DMS53 (cell line): ENCODE measurements at regions not wholly inside any gene's neighbourhood (a gene's known extent, or its start where the extent isn't known, plus 50 kb on each side); places are given as distances from the start of the nearest gene placed in this dataset.
"Not testable (repeated sequence)": the region's sequence is repeated elsewhere in the genome, so short reads cannot be mapped to it uniquely, and the experiment has no call there.

Experiments
- DNase-seq: peaks from one replicate; lab custom pipeline; 2025; lab: John Stamatoyannopoulos, UW

GRCh38 chr2:222760301-222760897 is 88.9 kb downstream of the MOGAT1 start:
- no peak for DNase-seq

GRCh38 chr2:222761888-222762287 is 90.4 kb downstream of the MOGAT1 start:
- no peak for DNase-seq

- no peak for DNase-seq
Measured at GRCh38 chr2:222762342-222762741, 90.9 kb downstream of the MOGAT1 start.

GRCh38 chr2:222765883-222766282 is 94.4 kb downstream of the MOGAT1 start:
- not testable (repeated sequence) for DNase-seq

GRCh38 chr2:222768019-222768418 is 92.8 kb upstream of the ACSL3 start:
- not testable (repeated sequence) for DNase-seq

GRCh38 chr2:222769446-222769845 is 91.4 kb upstream of the ACSL3 start:
- DNase-seq: no peak

GRCh38 chr2:222769941-222770340 is 90.9 kb upstream of the ACSL3 start:
- no peak for DNase-seq

- DNase-seq: no peak
Measured at GRCh38 chr2:222771832-222772231, 89.0 kb upstream of the ACSL3 start.

- peak; percentile 72 for DNase-seq
Measured at GRCh38 chr2:222774941-222775340, 85.9 kb upstream of the ACSL3 start.

- DNase-seq: peak; percentile 2
Measured at GRCh38 chr2:222776792-222777191, 84.0 kb upstream of the ACSL3 start.

- no peak for DNase-seq
Measured at GRCh38 chr2:222778400-222778799, 82.4 kb upstream of the ACSL3 start.

GRCh38 chr2:222779145-222779832 is 81.5 kb upstream of the ACSL3 start:
- DNase-seq: no peak

- DNase-seq: no peak
Measured at GRCh38 chr2:222780051-222780450, 80.8 kb upstream of the ACSL3 start.

GRCh38 chr2:222782201-222782730 is 78.6 kb upstream of the ACSL3 start:
- DNase-seq: no peak

GRCh38 chr2:222783592-222783991 is 77.2 kb upstream of the ACSL3 start:
- DNase-seq: no peak

GRCh38 chr2:222790932-222791331 is 69.9 kb upstream of the ACSL3 start:
- DNase-seq: no peak

GRCh38 chr2:222792001-222792611 is 68.7 kb upstream of the ACSL3 start:
- DNase-seq: no peak

- DNase-seq: no peak
Measured at GRCh38 chr2:222794585-222795449, 66.0 kb upstream of the ACSL3 start.

- DNase-seq: peak; percentile 52
Measured at GRCh38 chr2:222795450-222796357, 65.1 kb upstream of the ACSL3 start.

GRCh38 chr2:222796413-222797103 is 64.3 kb upstream of the ACSL3 start:
- DNase-seq: peak; percentile 74

- peak; percentile 38 for DNase-seq
Measured at GRCh38 chr2:222797261-222797660, 63.6 kb upstream of the ACSL3 start.
